ENCODE measurements at regions not wholly inside any gene's neighbourhood (a gene's known extent, or its start where the extent isn't known, plus 50 kb on each side); places are given as distances from the start of the nearest gene placed in this dataset.

DNA sequence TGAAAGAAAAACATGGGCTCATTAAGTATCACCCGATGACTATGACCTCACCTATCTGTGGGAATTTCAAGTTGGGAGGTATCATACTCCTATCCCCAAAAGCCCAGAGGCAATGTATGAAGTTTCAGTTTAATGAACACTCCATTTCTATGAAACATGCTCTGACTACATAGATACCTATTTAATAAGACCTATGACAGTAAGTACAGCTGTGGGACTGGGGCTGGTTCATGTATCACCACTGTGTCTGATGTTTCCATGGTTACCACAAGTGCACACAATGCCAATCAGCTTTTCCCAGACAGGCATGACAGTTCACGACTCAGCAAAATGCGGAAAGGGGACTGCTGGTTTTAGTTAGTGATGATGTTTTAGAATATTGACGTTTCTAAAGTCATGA is 167.7 kb downstream of the SIPA1L2 start:
- TF ChIP-seq CTCF (IDR thresholded peaks at IDR 0.05 in 8 of 11, conservative IDR thresholded peaks at IDR 0.05 in 3 of 11) (no peak), POLR2A (IDR thresholded peaks at IDR 0.05) (no peak), POLR2AphosphoS5 (IDR thresholded peaks at IDR 0.05) (no peak)
